Right lobe of liver (tissue), 4 donors: ENCODE measurements at regions not wholly inside any gene's neighbourhood (a gene's known extent, or its start where the extent isn't known, plus 50 kb on each side); places are given as distances from the start of the nearest gene placed in this dataset.

Source experiments
- CTCF ChIP-seq, 4 donors: fragments of 200-600 bp in 3 of 4; fragments of 450-650 bp in 1 of 4; IDR thresholded peaks; one replicate each; pipeline versions ENCODE4 v1.5.1 to v1.8.0; 2016 to 2022; ENCODE audit warnings: antibody characterized with exemption in 4 of 4, mild to moderate bottlenecking in 2 of 4
- POLR2A ChIP-seq: fragments of 450-650 bp; IDR thresholded peaks from one replicate; pipeline ENCODE4 v1.6.1; 2017; ENCODE audit warnings: antibody characterized with exemption, mild to moderate bottlenecking
- donor health status: DM: no; HTN: no; CAD: no.
- donor health status: DM: no; HTN: no; CAD: no.
- donor health status: DM: no; HTN: yes; CAD: no.

GRCh38 chr14:22715186-22715812 lies 51.2 kb upstream of the OXA1L start:
- TF ChIP-seq CTCF (IDR thresholded peaks at IDR 0.05): no peak
- TF ChIP-seq POLR2A: no peak
